K562 (cell line): ENCODE measurements at regions not wholly inside any gene's neighbourhood (a gene's known extent, or its start where the extent isn't known, plus 50 kb on each side); places are given as distances from the start of the nearest gene placed in this dataset.

ENCODE experiments used
- ATAC-seq: fragments of 200-7000 bp; cut with Tn5 transposase; 3 replicates; pipeline ENCODE4 v1.9.1; 2020; ENCODE audit warnings: moderate library complexity
- BruUV-seq: library from RNA; stranded (reverse); fragments of 400-500 nt; replicated peaks from 2 replicates; lab custom pipeline; 2021; lab: Mats Ljungman, UMichigan
- CTCF ChIA-PET: fragments of 300-600 bp; formaldehyde crosslinking; extraction: SDS; loops from one replicate; lab custom pipeline; 2021; ENCODE audit warnings: low intra/inter-chr PET ratio; lab: Yijun Ruan, JAX
- POLR2A ChIA-PET: fragments of 300-600, 350-650 bp; sonication (Branson Sonifier 250); formaldehyde crosslinking; extraction: SDS; loops from one replicate; lab custom pipeline; 2021; ENCODE audit warnings: antibody characterized with exemption, inconsistent platforms; lab: Yijun Ruan, JAX
- DNase-seq, 4 experiments: peaks; one replicate each; pipeline versions ENCODE4 v3.0.0 to v3.0.0-alpha.2; 2011 to 2018; ENCODE audit warnings: low spot score in 3 of 4, mixed read lengths in 3 of 4; ENCODE audit errors: extremely low read depth in 1 of 4
- FAIRE-seq: peaks from 2 replicates; lab custom pipeline; 2011; peaks lifted over from hg19 to GRCh38; lab: Jason Lieb, UNC
- H2AFZ ChIP-seq: 2 replicates; pipeline ENCODE4 v1.6.0; 2011; ENCODE audit warnings: low read depth, low read length, control low read depth, inconsistent platforms
- H3K27ac ChIP-seq: fragments of 200-600 bp; 3 replicates; pipeline ENCODE4 v1.8.0; 2011; ENCODE audit warnings: low read depth, mild to moderate bottlenecking, control low read depth, inconsistent platforms, low read length, moderate library complexity, mixed read lengths; ENCODE audit errors: extremely low read depth
- H3K27me3 ChIP-seq, 2 experiments: fragments of 300-600 bp in 1 of 2; 2 replicates in 1 of 2; 3 replicates in 1 of 2; pipeline versions ENCODE4 v1.6.0 to v1.8.0; 2011; ENCODE audit warnings: inconsistent platforms in 2 of 2, low read length in 2 of 2, mild to moderate bottlenecking in 1 of 2, mixed read lengths in 1 of 2, moderate library complexity in 1 of 2; ENCODE audit not compliant: control insufficient read depth in 2 of 2, insufficient read depth in 2 of 2
- H3K36me3 ChIP-seq: fragments of 300-600 bp; 3 replicates; pipeline ENCODE4 v1.8.0; 2011; ENCODE audit warnings: mild to moderate bottlenecking, low read length, inconsistent platforms; ENCODE audit not compliant: control insufficient read depth, insufficient read depth
- H3K4me1 ChIP-seq, 2 experiments: fragments of 200-600 bp in 1 of 2; replicated peaks in 1 of 2; 2 replicates in 1 of 2; 3 replicates in 1 of 2; pipeline versions ENCODE4 v1.5.1 to v1.8.0; 2011; ENCODE audit warnings: inconsistent platforms in 2 of 2, low read length in 2 of 2, mild to moderate bottlenecking in 1 of 2, mixed read lengths in 1 of 2, moderate library complexity in 1 of 2; ENCODE audit not compliant: control insufficient read depth in 2 of 2, insufficient read depth in 2 of 2
- H3K4me2 ChIP-seq: 2 replicates; pipeline ENCODE4 v1.6.1; 2011; ENCODE audit warnings: low read length, control low read depth, inconsistent platforms, mixed read lengths; ENCODE audit not compliant: insufficient read depth
- H3K4me3 ChIP-seq: fragments of 200-600 bp; sonication (generic), shearing (Covaris generic); 2 replicates; pipeline ENCODE4 v1.5.1; 2016; ENCODE audit warnings: control low read depth, inconsistent platforms
- H3K79me2 ChIP-seq: fragments of 200-600 bp; 3 replicates; pipeline ENCODE4 v1.8.0; 2011; ENCODE audit warnings: low read length, inconsistent platforms; ENCODE audit not compliant: control insufficient read depth, insufficient read depth
- H3K9ac ChIP-seq, 2 experiments: 2 replicates each; pipeline versions ENCODE4 v1.6.0 to v1.6.1; 2011; ENCODE audit warnings: low read depth in 2 of 2, low read length in 2 of 2, control low read depth in 1 of 2, inconsistent platforms in 1 of 2, mild to moderate bottlenecking in 1 of 2, mixed read lengths in 1 of 2; ENCODE audit not compliant: insufficient read depth in 1 of 2
- H3K9me1 ChIP-seq: one replicate; pipeline ENCODE4 v1.6.0; 2011; ENCODE audit warnings: inconsistent platforms, mild to moderate bottlenecking, low read length, moderate library complexity; ENCODE audit not compliant: control insufficient read depth, insufficient read depth
- H3K9me3 ChIP-seq: replicated peaks from 2 replicates; pipeline ENCODE4 v1.5.1; 2011; ENCODE audit warnings: low read depth, low read length, inconsistent platforms; ENCODE audit not compliant: control insufficient read depth, insufficient read depth
- H4K20me1 ChIP-seq: replicated peaks from 2 replicates; pipeline ENCODE4 v1.6.1; 2011; ENCODE audit warnings: low read length, inconsistent platforms, mixed read lengths; ENCODE audit not compliant: control insufficient read depth, insufficient read depth
- CBFA2T2 ChIP-seq: fragments of 450-650 bp; conservative IDR thresholded peaks from 2 replicates; pipeline ENCODE4 v1.6.1; 2017; ENCODE audit warnings: mild to moderate bottlenecking
- DNMT1 ChIP-seq: fragments of 450-650 bp; IDR thresholded peaks from 2 replicates; pipeline ENCODE4 v1.6.1; 2016; ENCODE audit warnings: antibody characterized with exemption, mild to moderate bottlenecking
- FOXK2 ChIP-seq, 2 experiments: fragments of 450-650 bp; IDR thresholded peaks in 1 of 2; conservative IDR thresholded peaks in 1 of 2; 2 replicates each; pipeline ENCODE4 v1.6.1; 2016; ENCODE audit warnings: low read depth in 2 of 2, mild to moderate bottlenecking in 1 of 2
- HDAC3 ChIP-seq: fragments of 450-650 bp; IDR thresholded peaks from 2 replicates; pipeline ENCODE4 v1.6.1; 2018; ENCODE audit warnings: borderline replicate concordance, mild to moderate bottlenecking, moderate library complexity; ENCODE audit not compliant: partially characterized antibody
- HEY1 ChIP-seq: fragments of 250-450 bp; sonication (Bioruptor Pico); IDR thresholded peaks from 2 replicates; pipeline ENCODE4 v1.5.0; 2020; ENCODE audit warnings: mild to moderate bottlenecking, moderate library complexity, borderline replicate concordance
- KHSRP ChIP-seq: fragments of 450-650 bp; IDR thresholded peaks from 2 replicates; pipeline ENCODE4 v1.6.1; 2017
- PCBP2 ChIP-seq: fragments of 200-400 bp; formaldehyde crosslinking; IDR thresholded peaks from 2 replicates; pipeline ENCODE4 v1.6.1; 2018; ENCODE audit warnings: low read length, low read depth, mild to moderate bottlenecking, moderate library complexity; ENCODE audit not compliant: poor library complexity, severe bottlenecking
- PHB2 ChIP-seq: fragments of 450-650 bp; IDR thresholded peaks from 2 replicates; pipeline ENCODE4 v1.6.1; 2017; ENCODE audit warnings: low read depth
- RNF2 ChIP-seq: sonication (generic); IDR thresholded peaks from 2 replicates; pipeline ENCODE4 v1.6.1; 2016
- TAF1 ChIP-seq: IDR thresholded peaks from 2 replicates; pipeline ENCODE4 v1.6.1; 2011; ENCODE audit warnings: mild to moderate bottlenecking, low read length, moderate library complexity; ENCODE audit not compliant: insufficient read depth, control insufficient read depth, severe bottlenecking; ENCODE audit errors: extremely low read depth
- ZSCAN32 ChIP-seq: fragments of 450-650 bp; formaldehyde crosslinking; IDR thresholded peaks from 2 replicates; pipeline ENCODE4 v1.4.0; 2020; ENCODE audit warnings: mild to moderate bottlenecking, moderate library complexity
- WGBS: fragments of 100-300 bp; shearing (Covaris generic); methylation state at CpG from one replicate; pipeline ENCODE4 v1.1.6; 2016; ENCODE audit warnings: low coverage, mixed read lengths; ENCODE audit not compliant: insufficient coverage; ENCODE audit errors: missing lambda C conversion rate; 5-methylcytosine and 5-hydroxymethylcytosine counted together
- in situ Hi-C: fragments of 300-500 bp; cut with MboI; formaldehyde crosslinking; loops from 4 replicates; pipeline ENCODE4 v1.15.0; 2018; ENCODE audit warnings: inconsistent platforms, mixed read lengths
- intact Hi-C: fragments of 100-400 bp; cut with micrococcal nuclease; formaldehyde crosslinking; loops from 2 replicates; pipeline ENCODE4 v1.14.2; 2022
- TF ChIP-seq, protein P1 (sequence below): sonication (generic); formaldehyde crosslinking; IDR thresholded peaks from 2 replicates; pipeline ENCODE4 v1.5.0; 2020; ENCODE audit warnings: missing genetic modification reagents
- TF ChIP-seq, protein P2 (sequence below): IDR thresholded peaks from 2 replicates; pipeline ENCODE4 v1.6.1; 2011; ENCODE audit not compliant: insufficient read length; ENCODE audit errors: extremely low read depth
- TF ChIP-seq, protein P3 (sequence below): fragments of 250-450 bp; sonication (Bioruptor Pico); IDR thresholded peaks from 2 replicates; pipeline ENCODE4 v1.6.1; 2021; ENCODE audit warnings: mild to moderate bottlenecking
- TF ChIP-seq, protein P4 (sequence below): fragments of 250-450 bp; sonication (Bioruptor Pico); IDR thresholded peaks from 2 replicates; pipeline ENCODE4 v1.5.1; 2021; ENCODE audit warnings: mild to moderate bottlenecking
- TF ChIP-seq, protein P5 (sequence below): fragments of 450-650 bp; IDR thresholded peaks from one replicate; pipeline ENCODE4 v1.6.1; 2018; ENCODE audit warnings: mild to moderate bottlenecking, moderate library complexity; ENCODE audit not compliant: partially characterized antibody
- TF ChIP-seq, protein P6 (sequence below): fragments of 250-450 bp; sonication (Bioruptor Pico); IDR thresholded peaks from 2 replicates; pipeline ENCODE4 v1.8.0; 2022; ENCODE audit warnings: inconsistent platforms, mild to moderate bottlenecking, moderate library complexity, borderline replicate concordance

DNA sequence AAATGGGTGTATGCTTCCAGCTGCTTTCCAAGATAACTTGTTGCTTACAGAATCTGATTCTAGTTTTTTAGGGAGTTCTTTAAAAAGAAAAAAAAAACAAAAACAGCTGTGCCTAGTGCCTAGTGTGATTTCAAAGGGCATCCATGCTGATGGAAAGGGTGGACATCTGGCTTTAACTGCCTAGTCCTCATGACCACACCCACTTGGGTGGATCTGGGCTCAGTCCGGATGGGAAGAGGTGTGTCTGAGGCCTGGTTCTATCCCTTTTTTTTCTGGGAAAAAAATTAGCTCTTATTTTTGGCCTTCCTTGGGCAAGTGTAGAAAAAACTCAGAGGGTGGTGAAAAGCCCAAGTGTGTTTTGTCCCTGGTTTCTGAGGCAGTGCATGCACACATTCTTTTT, 132.3 kb upstream of the CDH11 start:
- Histone ChIP-seq H3K36me3 (no peaks in the 10 kb centered on the region), H2AFZ (no peak overlapping the region), H3K9me3 (no peaks in the 10 kb centered on the region), H3K4me1 (no peaks in the 10 kb centered on the region), H3K27ac (no peak overlapping the region), H3K9ac (no peak overlapping the region), H4K20me1 (no peaks in the 10 kb centered on the region), H3K9me1 (no peaks in the 10 kb centered on the region), H3K27me3 (no peaks in the 10 kb centered on the region), H3K4me3 (no peak overlapping the region), H3K4me2 (no peak overlapping the region), H3K79me2 (no peaks in the 10 kb centered on the region)
- 0% methylated on average over 1 of the region's 1 CpG for WGBS
- BruUV-seq: no TSS peak
- ChIA-PET CTCF (no interaction called here), POLR2A (no interaction called here)
- intact Hi-C loops: no loop called here
- FAIRE-seq (no peak), ATAC-seq (no peak), DNase-seq (no peak)
- TF ChIP-seq RNF2 (no peak), FOXK2 (conservative IDR thresholded peaks at IDR 0.05 in 1 of 2, IDR thresholded peaks at IDR 0.05 in 1 of 2; ENCODE audit: low read depth in 2 of 2) (no peak), KHSRP (no peak), TAF1 (no peak), HEY1 (CRISPR knock-in tag) (no peak), CBFA2T2 (no peak), ZSCAN32 (CRISPR knock-in tag) (no peak), HDAC3 (no peak), PHB2 (no peak), DNMT1 (no peak), PCBP2 (no peak)
- TF ChIP-seq, protein P1, sequence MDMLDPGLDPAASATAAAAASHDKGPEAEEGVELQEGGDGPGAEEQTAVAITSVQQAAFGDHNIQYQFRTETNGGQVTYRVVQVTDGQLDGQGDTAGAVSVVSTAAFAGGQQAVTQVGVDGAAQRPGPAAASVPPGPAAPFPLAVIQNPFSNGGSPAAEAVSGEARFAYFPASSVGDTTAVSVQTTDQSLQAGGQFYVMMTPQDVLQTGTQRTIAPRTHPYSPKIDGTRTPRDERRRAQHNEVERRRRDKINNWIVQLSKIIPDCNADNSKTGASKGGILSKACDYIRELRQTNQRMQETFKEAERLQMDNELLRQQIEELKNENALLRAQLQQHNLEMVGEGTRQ (CRISPR knock-in tag): no peak
- TF ChIP-seq, protein P2, sequence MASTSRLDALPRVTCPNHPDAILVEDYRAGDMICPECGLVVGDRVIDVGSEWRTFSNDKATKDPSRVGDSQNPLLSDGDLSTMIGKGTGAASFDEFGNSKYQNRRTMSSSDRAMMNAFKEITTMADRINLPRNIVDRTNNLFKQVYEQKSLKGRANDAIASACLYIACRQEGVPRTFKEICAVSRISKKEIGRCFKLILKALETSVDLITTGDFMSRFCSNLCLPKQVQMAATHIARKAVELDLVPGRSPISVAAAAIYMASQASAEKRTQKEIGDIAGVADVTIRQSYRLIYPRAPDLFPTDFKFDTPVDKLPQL: no peak
- TF ChIP-seq, protein P3, sequence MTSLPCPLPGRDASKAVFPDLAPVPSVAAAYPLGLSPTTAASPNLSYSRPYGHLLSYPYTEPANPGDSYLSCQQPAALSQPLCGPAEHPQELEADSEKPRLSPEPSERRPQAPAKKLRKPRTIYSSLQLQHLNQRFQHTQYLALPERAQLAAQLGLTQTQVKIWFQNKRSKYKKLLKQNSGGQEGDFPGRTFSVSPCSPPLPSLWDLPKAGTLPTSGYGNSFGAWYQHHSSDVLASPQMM (CRISPR knock-in tag): no peak
- TF ChIP-seq, protein P4, sequence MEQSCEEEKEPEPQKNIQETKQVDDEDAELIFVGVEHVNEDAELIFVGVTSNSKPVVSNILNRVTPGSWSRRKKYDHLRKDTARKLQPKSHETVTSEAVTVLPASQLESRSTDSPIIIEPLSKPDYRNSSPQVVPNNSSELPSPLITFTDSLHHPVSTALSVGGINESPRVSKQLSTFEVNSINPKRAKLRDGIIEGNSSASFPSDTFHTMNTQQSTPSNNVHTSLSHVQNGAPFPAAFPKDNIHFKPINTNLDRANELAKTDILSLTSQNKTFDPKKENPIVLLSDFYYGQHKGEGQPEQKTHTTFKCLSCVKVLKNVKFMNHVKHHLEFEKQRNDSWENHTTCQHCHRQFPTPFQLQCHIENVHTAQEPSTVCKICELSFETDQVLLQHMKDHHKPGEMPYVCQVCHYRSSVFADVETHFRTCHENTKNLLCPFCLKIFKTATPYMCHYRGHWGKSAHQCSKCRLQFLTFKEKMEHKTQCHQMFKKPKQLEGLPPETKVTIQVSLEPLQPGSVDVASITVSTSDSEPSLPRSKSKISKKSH (CRISPR knock-in tag): no peak
- TF ChIP-seq, protein P5, sequence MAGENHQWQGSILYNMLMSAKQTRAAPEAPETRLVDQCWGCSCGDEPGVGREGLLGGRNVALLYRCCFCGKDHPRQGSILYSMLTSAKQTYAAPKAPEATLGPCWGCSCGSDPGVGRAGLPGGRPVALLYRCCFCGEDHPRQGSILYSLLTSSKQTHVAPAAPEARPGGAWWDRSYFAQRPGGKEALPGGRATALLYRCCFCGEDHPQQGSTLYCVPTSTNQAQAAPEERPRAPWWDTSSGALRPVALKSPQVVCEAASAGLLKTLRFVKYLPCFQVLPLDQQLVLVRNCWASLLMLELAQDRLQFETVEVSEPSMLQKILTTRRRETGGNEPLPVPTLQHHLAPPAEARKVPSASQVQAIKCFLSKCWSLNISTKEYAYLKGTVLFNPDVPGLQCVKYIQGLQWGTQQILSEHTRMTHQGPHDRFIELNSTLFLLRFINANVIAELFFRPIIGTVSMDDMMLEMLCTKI: no peak
- TF ChIP-seq, protein P6, sequence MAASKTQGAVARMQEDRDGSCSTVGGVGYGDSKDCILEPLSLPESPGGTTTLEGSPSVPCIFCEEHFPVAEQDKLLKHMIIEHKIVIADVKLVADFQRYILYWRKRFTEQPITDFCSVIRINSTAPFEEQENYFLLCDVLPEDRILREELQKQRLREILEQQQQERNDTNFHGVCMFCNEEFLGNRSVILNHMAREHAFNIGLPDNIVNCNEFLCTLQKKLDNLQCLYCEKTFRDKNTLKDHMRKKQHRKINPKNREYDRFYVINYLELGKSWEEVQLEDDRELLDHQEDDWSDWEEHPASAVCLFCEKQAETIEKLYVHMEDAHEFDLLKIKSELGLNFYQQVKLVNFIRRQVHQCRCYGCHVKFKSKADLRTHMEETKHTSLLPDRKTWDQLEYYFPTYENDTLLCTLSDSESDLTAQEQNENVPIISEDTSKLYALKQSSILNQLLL (CRISPR knock-in tag): no peak
- in situ Hi-C loops: no loop called here
